Fibroblast of the conjunctiva (primary cell): ENCODE measurements at regions not wholly inside any gene's neighbourhood (a gene's known extent, or its start where the extent isn't known, plus 50 kb on each side); places are given as distances from the start of the nearest gene placed in this dataset.
"Not testable (repeated sequence)": the region's sequence is repeated elsewhere in the genome, so short reads cannot be mapped to it uniquely, and the experiment has no call there.

Experiments used
- DNase-seq: peaks from one replicate; pipeline ENCODE4 v3.0.0-alpha.2; 2010; ENCODE audit warnings: low read depth

- no peak for DNase-seq
These were observed 176.1 kb upstream of the SLC38A2 start for GRCh38 chr12:46548605-46549071.

GRCh38 chr12:46547421-46548354 lies 175.1 kb upstream of the SLC38A2 start:
- no peak for DNase-seq

- no peak for DNase-seq
These were observed 174.2 kb upstream of the SLC38A2 start for GRCh38 chr12:46546634-46547273.

DNA sequence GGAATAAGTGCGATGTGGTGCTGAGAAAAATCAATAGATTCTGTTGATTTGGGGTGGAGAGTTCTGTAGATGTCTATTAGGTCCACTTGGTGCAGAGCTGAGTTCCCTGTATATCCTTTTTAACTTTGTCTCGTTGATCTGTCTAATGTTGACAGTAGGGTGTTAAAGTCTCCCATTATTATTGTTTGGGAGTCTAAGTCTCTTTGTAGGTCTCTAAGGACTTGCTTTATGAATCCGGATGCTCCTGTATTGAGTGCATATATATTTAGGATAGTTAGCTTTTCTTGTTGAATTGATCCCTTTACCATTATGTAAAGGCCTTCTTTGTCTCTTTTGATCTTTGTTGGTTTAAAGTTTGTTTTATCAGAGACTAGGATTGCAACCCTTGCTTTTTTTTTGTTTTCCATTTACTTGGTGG lies 170.8 kb upstream of the SLC38A2 start:
- DNase-seq: not testable (repeated sequence)

- DNase-seq: no peak
These were observed 166.4 kb upstream of the SLC38A2 start for GRCh38 chr12:46538976-46539375.

- no peak for DNase-seq
These were observed 164.9 kb upstream of the SLC38A2 start for GRCh38 chr12:46537387-46537955.

GRCh38 chr12:46536316-46536715 lies 163.7 kb upstream of the SLC38A2 start:
- DNase-seq: not testable (repeated sequence)

GRCh38 chr12:46535907-46536306 lies 163.3 kb upstream of the SLC38A2 start:
- DNase-seq: no peak

GRCh38 chr12:46535376-46535775 lies 162.8 kb upstream of the SLC38A2 start:
- DNase-seq: no peak

DNA sequence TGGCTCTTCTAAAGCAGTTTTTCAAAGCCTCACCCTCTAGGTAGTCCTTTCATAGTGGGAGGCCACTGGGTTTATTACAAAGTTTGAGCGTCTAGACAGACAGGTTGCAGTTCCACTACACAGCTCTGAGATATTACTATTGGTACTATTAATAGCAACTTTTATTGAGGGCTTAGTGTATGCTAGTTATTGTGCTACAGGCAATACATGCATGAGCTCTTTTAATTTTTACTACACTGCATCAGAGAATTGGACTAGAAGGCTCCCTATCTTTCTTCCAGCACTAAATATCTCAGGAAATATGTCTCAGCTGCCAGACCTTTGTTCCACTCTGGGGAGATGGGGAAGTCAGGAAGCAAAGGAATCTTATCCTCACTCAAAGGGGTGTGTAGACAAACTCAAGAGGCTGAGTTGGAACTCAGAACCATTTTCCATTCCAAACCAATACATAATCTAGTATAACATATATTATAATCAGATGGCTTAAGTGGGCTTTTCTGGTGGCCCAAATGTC lies 161.8 kb upstream of the SLC38A2 start:
- DNase-seq: no peak

GRCh38 chr12:46533723-46534122 lies 161.2 kb upstream of the SLC38A2 start:
- no peak for DNase-seq

- DNase-seq: no peak
These were observed 159.2 kb upstream of the SLC38A2 start for GRCh38 chr12:46531804-46532203.

- no peak for DNase-seq
These were observed 158.6 kb upstream of the SLC38A2 start for GRCh38 chr12:46531059-46531785.

DNA sequence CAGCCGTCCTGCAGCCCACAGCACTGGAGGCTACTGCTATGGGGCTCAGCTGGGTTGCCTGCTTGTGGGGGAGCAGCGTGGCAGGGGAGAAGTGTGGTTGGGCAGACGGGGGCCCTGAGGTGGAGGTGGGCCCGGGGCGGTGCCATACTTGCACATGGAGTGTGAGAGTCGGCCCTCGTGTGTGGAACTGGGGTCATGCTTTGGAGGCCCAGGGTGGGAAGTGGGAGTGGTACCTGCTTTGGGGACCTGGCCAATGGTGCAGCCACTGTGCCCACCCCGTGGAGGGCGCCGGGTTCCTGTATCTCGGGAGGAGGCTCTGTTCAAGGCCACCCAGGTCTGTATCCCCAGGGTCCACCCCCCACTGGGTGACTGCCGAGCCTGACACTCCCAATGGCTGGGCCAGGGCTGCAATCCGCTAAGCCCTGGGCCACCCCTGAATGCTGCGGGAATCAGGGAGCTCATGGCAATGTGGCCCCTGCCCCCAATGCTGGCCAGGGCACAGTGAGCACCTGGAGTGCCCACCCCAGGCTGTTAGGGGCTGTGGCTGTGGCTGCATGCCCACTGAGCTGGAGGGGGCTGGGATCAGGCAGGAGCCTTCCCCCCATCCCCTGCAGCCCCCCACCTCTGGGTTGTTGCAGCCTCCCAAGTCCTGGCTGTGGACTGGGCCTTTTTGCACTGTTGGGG lies 157.9 kb upstream of the SLC38A2 start:
- no peak for DNase-seq

DNA sequence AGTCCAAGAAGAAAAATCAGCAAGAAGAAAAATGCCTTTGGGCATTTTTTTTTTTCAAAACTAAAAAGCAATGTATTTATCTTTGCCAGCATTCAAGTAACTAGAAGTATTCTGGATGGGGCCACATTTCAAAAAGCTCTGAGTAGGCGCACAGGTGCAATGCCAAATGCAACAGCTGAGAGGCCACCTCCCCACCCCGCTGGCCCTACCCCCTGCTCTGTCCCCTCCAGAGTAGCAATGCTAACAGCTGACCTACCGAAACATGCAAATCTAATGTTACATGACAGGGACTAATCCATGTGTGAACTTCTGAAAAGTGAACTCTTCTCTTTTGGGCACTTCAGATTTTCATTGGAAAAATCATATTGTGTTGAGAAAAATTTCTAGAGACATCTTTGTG lies 153.7 kb upstream of the SLC38A2 start:
- no peak for DNase-seq

DNA sequence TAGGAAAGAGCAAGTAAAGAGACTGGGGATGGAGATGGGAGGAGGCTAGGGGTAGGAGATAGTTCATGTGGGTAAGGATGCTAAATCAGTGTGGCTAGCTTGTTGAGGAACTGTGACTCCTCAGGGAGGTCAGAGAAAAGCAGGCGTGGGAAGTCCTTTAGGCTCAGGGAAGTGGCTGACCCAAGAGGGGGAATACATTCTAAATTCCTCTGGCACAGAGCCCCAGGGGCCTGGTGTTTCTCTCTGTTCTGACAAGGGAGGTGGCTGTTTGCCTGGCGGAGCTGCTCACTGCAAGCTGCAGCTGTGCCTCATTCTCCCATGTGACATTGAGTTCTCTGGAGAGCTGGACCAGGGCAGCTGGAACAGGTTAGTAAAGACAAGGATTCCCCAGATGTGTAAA lies 152.2 kb upstream of the SLC38A2 start:
- DNase-seq: peak; percentile 78

GRCh38 chr12:46523863-46524770 lies 151.5 kb upstream of the SLC38A2 start:
- DNase-seq: peak; percentile 53

DNA sequence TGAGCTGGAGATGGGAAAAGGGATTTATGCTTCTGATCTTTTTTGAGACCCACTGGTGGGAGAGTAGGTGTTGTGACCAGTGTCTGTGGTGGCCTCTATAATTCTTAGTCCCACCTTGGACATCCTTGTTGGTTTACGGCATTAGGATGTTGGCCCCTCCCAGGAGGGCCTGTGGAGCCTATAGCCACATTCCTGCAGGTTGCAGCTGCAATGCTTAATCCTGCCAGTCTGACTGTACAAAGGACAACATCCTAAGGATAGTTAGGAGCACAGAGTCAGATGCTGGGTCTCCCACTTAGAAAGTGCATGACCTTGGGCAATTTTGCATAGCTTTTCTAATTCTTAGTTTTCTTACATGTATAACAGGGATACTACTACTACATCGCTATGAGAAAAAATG lies 150.9 kb upstream of the SLC38A2 start:
- DNase-seq: no peak

DNA sequence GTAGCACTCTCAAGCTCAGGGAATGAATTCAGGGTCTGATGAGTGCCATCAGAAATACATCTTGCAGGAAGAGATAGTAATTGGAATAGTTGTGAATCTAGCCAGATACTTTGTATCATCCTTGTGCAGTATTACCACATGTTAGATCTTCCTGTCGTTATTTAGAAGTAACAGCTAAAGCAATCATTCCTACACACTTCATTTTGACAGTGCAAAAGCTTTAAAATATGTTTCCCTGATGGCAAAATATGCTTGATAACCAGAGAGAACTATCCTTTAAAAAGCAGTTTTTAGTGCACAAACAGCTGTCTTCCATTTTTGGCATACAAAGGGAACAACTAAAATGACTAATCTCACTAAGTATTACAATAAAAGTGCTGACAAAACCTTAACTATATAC lies 149.5 kb upstream of the SLC38A2 start:
- DNase-seq: no peak

DNA sequence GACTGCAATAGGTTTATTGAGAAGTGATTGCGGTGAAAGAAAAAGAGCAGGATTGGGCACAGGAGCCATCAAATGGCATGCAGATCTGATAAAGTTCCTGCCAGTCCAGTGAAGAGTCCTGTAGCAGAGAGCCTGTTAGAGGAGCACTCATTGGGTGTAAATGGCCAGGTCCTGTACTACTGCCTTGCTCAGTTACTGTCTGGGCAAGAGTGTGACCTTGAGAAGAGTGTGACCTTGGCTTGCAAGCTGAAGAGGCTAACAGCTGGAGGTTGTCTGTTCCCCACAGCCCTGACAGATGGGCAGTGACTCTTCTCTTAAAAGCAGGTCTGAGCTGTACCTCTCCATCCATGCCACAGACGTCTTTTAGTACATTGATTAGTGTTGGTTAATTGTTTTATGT lies 148.6 kb upstream of the SLC38A2 start:
- no peak for DNase-seq
